Lower lobe of right lung (tissue), 2 donors: ENCODE measurements at regions not wholly inside any gene's neighbourhood (a gene's known extent, or its start where the extent isn't known, plus 50 kb on each side); places are given as distances from the start of the nearest gene placed in this dataset.
"Not testable (repeated sequence)": the region's sequence is repeated elsewhere in the genome, so short reads cannot be mapped to it uniquely, and the experiment has no call there.

Experiments
- ATAC-seq, 2 donors: fragments of 200-7000 bp; cut with Tn5 transposase; one replicate each; pipeline ENCODE4 v1.9.1; 2020 to 2022; ENCODE audit warnings: mild to moderate bottlenecking in 2 of 2, moderate library complexity in 2 of 2
- DNase-seq: peaks from one replicate; pipeline ENCODE4 v3.0.0-alpha.2; 2020
- H3K27ac ChIP-seq: fragments of 200-600 bp; one replicate; pipeline ENCODE4 v1.8.0; 2022
- H3K27me3 ChIP-seq: fragments of 200-600 bp; one replicate; pipeline ENCODE4 v1.8.0; 2022; ENCODE audit warnings: low read depth
- H3K36me3 ChIP-seq: fragments of 200-600 bp; one replicate; pipeline ENCODE4 v1.8.0; 2022; ENCODE audit warnings: mild to moderate bottlenecking
- H3K4me1 ChIP-seq: fragments of 200-600 bp; one replicate; pipeline ENCODE4 v1.8.0; 2022
- H3K4me3 ChIP-seq: fragments of 200-600 bp; one replicate; pipeline ENCODE4 v1.8.0; 2022; ENCODE audit warnings: mild to moderate bottlenecking
- H3K9me3 ChIP-seq: fragments of 200-600 bp; one replicate; pipeline ENCODE4 v1.8.0; 2022
- CTCF ChIP-seq: fragments of 200-600 bp; IDR thresholded peaks from one replicate; pipeline ENCODE4 v1.8.0; 2022; ENCODE audit warnings: antibody characterized with exemption, mild to moderate bottlenecking
- intact Hi-C: fragments of 100-400 bp; cut with DNase I; formaldehyde crosslinking; loops from one replicate; pipeline ENCODE4 v1.11.0; 2022
- donor health status: DM: no; HTN: yes; CAD: no; lungs with severe emphysema.

- H3K9me3 ChIP-seq: no peaks in the 10 kb centered on the region
- DNase-seq: no peak
- no peak for TF ChIP-seq CTCF
- no peak overlapping the region for H3K4me3 ChIP-seq
- no peaks in the 10 kb centered on the region for H3K27me3 ChIP-seq
- H3K36me3 ChIP-seq: no peaks in the 10 kb centered on the region
- no peak overlapping the region for H3K27ac ChIP-seq
- intact Hi-C loops: no loop called here
- no peak for ATAC-seq
- no peaks in the 10 kb centered on the region for H3K4me1 ChIP-seq
Observed at GRCh38 chr4:57308301-57308700, 198.1 kb upstream of the IGFBP7 start.

- intact Hi-C loops: no loop called here
Observed at GRCh38 chr4:57305836-57306235, 195.7 kb upstream of the IGFBP7 start.

GRCh38 chr4:57303012-57303751, 193.0 kb upstream of the IGFBP7 start:
- no peak for TF ChIP-seq CTCF
- no peak overlapping the region for H3K4me3 ChIP-seq
- peak in 1 of 2 donors; percentile 47 for ATAC-seq
- intact Hi-C loops: no loop called here
- H3K4me1 ChIP-seq: no peaks in the 10 kb centered on the region
- no peaks in the 10 kb centered on the region for H3K36me3 ChIP-seq
- no peak for DNase-seq
- H3K9me3 ChIP-seq: no peaks in the 10 kb centered on the region
- no peaks in the 10 kb centered on the region for H3K27me3 ChIP-seq
- H3K27ac ChIP-seq: no peak overlapping the region

More at GRCh38 chr4:57305836-57306235, 195.7 kb upstream of the IGFBP7 start:
- no peak for TF ChIP-seq CTCF
- no peaks in the 10 kb centered on the region for H3K36me3 ChIP-seq
- ATAC-seq: no peak
- DNase-seq: no peak
- H3K4me1 ChIP-seq: no peaks in the 10 kb centered on the region
- H3K9me3 ChIP-seq: no peaks in the 10 kb centered on the region
- H3K27me3 ChIP-seq: no peaks in the 10 kb centered on the region
- no peak overlapping the region for H3K27ac ChIP-seq
- no peak overlapping the region for H3K4me3 ChIP-seq

- intact Hi-C loops, H3K4me1 ChIP-seq, H3K4me3 ChIP-seq, ATAC-seq, H3K9me3 ChIP-seq, H3K36me3 ChIP-seq, H3K27me3 ChIP-seq, H3K27ac ChIP-seq: not testable (repeated sequence)
- peak; percentile 29 for DNase-seq
Observed at GRCh38 chr4:57300300-57300699, 190.1 kb upstream of the IGFBP7 start.

- ATAC-seq: no peak
- H3K4me3 ChIP-seq: no peak overlapping the region
- H3K4me1 ChIP-seq: no peaks in the 10 kb centered on the region
Observed at GRCh38 chr4:57291911-57292310, 181.7 kb upstream of the IGFBP7 start.

More at GRCh38 chr4:57291911-57292310, 181.7 kb upstream of the IGFBP7 start:
- TF ChIP-seq CTCF: no peak
- intact Hi-C loops: no loop called here
- Histone ChIP-seq H3K9me3 (no peaks in the 10 kb centered on the region), H3K27me3 (no peaks in the 10 kb centered on the region), H3K27ac (no peak overlapping the region), H3K36me3 (no peaks in the 10 kb centered on the region)
- DNase-seq: no peak
